ENCODE measurements at regions not wholly inside any gene's neighbourhood (a gene's known extent, or its start where the extent isn't known, plus 50 kb on each side); places are given as distances from the start of the nearest gene placed in this dataset.

- ATAC-seq = no peak
- TF ChIP-seq CTCF (IDR thresholded peaks at IDR 0.05) = no peak
- no peak for TF ChIP-seq SIN3A (IDR thresholded peaks at IDR 0.05; ENCODE audit: borderline replicate concordance, insufficient read depth, low read depth, low read length)
- no peak for TF ChIP-seq TCF7L2 (IDR thresholded peaks at IDR 0.05; ENCODE audit: low read depth, low read length)
- TF ChIP-seq REST (IDR thresholded peaks at IDR 0.05; ENCODE audit: insufficient read depth in 1 of 2, low read depth in 2 of 2, low read length in 1 of 2) = no peak
- TF ChIP-seq POLR2AphosphoS5 (IDR thresholded peaks at IDR 0.05; ENCODE audit: low read depth, low read length) = no peak
- BruUV-seq (replicated peaks) = no TSS peak
- Histone ChIP-seq H3K27ac (ENCODE audit: low read length) (no peak overlapping the region), H3K4me1 (ENCODE audit: control insufficient read depth, insufficient read depth, low read length) (no peaks in the 10 kb centered on the region), H3K4me3 (ENCODE audit: low read depth in 2 of 2, low read length in 2 of 2) (no peak overlapping the region), H3K9me3 (ENCODE audit: control insufficient read depth, insufficient read depth, low read depth, low read length) (no peaks in the 10 kb centered on the region), H3K36me3 (ENCODE audit: control insufficient read depth, insufficient read depth, low read length) (no peaks in the 10 kb centered on the region), H3K27me3 (ENCODE audit: control insufficient read depth, insufficient read depth, low read length) (no peaks in the 10 kb centered on the region)
- intact Hi-C loops (cut with micrococcal nuclease; ENCODE audit: unreplicated experiment) (no loop called here), in situ Hi-C loops (cut with HindIII; ENCODE audit: low pct_unique_long_range_greater_than_20kb, low sequenced_read_pairs) (no loop called here)
- POLR2A ChIA-PET = no interaction called here
- CTCF ChIA-PET = no interaction called here
- no peak for DNase-seq (ENCODE audit: low read depth, low spot score)
Observed at GRCh38 chr4:18404642-18405041, 383.1 kb upstream of the LCORL start.

- TF ChIP-seq SIN3A (IDR thresholded peaks at IDR 0.05; ENCODE audit: borderline replicate concordance, insufficient read depth, low read depth, low read length) (no peak), POLR2AphosphoS5 (IDR thresholded peaks at IDR 0.05; ENCODE audit: low read depth, low read length) (no peak), CTCF (IDR thresholded peaks at IDR 0.05) (no peak), TCF7L2 (IDR thresholded peaks at IDR 0.05; ENCODE audit: low read depth, low read length) (no peak), REST (IDR thresholded peaks at IDR 0.05; ENCODE audit: insufficient read depth in 1 of 2, low read depth in 2 of 2, low read length in 1 of 2) (no peak)
- H3K27me3 ChIP-seq (ENCODE audit: control insufficient read depth, insufficient read depth, low read length) = no peaks in the 10 kb centered on the region
- CTCF ChIA-PET = no interaction called here
- BruUV-seq (replicated peaks) = no TSS peak
- POLR2A ChIA-PET = no interaction called here
- ATAC-seq (no peak), DNase-seq (ENCODE audit: low read depth, low spot score) (no peak)
- H3K27ac ChIP-seq (ENCODE audit: low read length) = no peak overlapping the region
- no peaks in the 10 kb centered on the region for H3K36me3 ChIP-seq (ENCODE audit: control insufficient read depth, insufficient read depth, low read length)
- in situ Hi-C loops (cut with HindIII; ENCODE audit: low pct_unique_long_range_greater_than_20kb, low sequenced_read_pairs) = no loop called here
- no peaks in the 10 kb centered on the region for H3K9me3 ChIP-seq (ENCODE audit: control insufficient read depth, insufficient read depth, low read depth, low read length)
- intact Hi-C loops (cut with micrococcal nuclease; ENCODE audit: unreplicated experiment) = no loop called here
- no peaks in the 10 kb centered on the region for H3K4me1 ChIP-seq (ENCODE audit: control insufficient read depth, insufficient read depth, low read length)
- no peak overlapping the region for H3K4me3 ChIP-seq (ENCODE audit: low read depth in 2 of 2, low read length in 2 of 2)
Observed at GRCh38 chr4:18403327-18403726, 381.8 kb upstream of the LCORL start.

All from Panc1 (cell line).